ENCODE measurements at regions not wholly inside any gene's neighbourhood (a gene's known extent, or its start where the extent isn't known, plus 50 kb on each side); places are given as distances from the start of the nearest gene placed in this dataset.

GRCh38 chr5:111836426-111836825 is 79.4 kb upstream of the NREP start:
- TF ChIP-seq POLR2A (IDR thresholded peaks at IDR 0.05; ENCODE audit: extremely low read depth, insufficient read length) (no peak), CTCF (IDR thresholded peaks at IDR 0.05; ENCODE audit: low read depth, low read length) (no peak), MYC (IDR thresholded peaks at IDR 0.05; ENCODE audit: low read depth, low read length) (no peak), MAX (IDR thresholded peaks at IDR 0.05; ENCODE audit: low read depth, low read length) (no peak)
